IgD-negative memory B cell (primary cell): ENCODE measurements at regions not wholly inside any gene's neighbourhood (a gene's known extent, or its start where the extent isn't known, plus 50 kb on each side); places are given as distances from the start of the nearest gene placed in this dataset.

Source experiments
- H3K27ac Mint-ChIP-seq, 3 donors: one replicate each; pipeline ENCODE4 v1.8.0; 2020 to 2022; ENCODE audit warnings: mild to moderate bottlenecking in 3 of 3, mixed read lengths in 3 of 3, moderate library complexity in 1 of 3
- H3K27me3 Mint-ChIP-seq: one replicate; pipeline ENCODE4 v1.8.0; 2021; ENCODE audit warnings: mixed read lengths
- H3K36me3 Mint-ChIP-seq: one replicate; pipeline ENCODE4 v1.8.0; 2020; ENCODE audit warnings: mild to moderate bottlenecking, mixed read lengths
- H3K4me1 Mint-ChIP-seq, 3 donors: one replicate each; pipeline ENCODE4 v1.8.0; 2020 to 2022; ENCODE audit warnings: mixed read lengths in 3 of 3, mild to moderate bottlenecking in 1 of 3
- H3K4me3 Mint-ChIP-seq, 4 donors: one replicate each; pipeline ENCODE4 v1.8.0; 2020 to 2022; ENCODE audit warnings: mild to moderate bottlenecking in 4 of 4, mixed read lengths in 4 of 4, moderate library complexity in 3 of 4
- H3K9me3 Mint-ChIP-seq, 3 donors: one replicate each; pipeline ENCODE4 v1.8.0; 2020 to 2021; ENCODE audit warnings: mixed read lengths in 3 of 3, mild to moderate bottlenecking in 1 of 3

- H3K4me1 Mint-ChIP-seq, result no peaks in the 10 kb centered on the region
- H3K36me3 Mint-ChIP-seq, result no peaks in the 10 kb centered on the region
- H3K9me3 Mint-ChIP-seq, result peaks cover 7 to 18% (median 14%) of the 10 kb centered on the region in 3 donors
- H3K27ac Mint-ChIP-seq, result no peak overlapping the region
- H3K27me3 Mint-ChIP-seq, result peaks cover 6% of the 10 kb centered on the region
- no peak overlapping the region for H3K4me3 Mint-ChIP-seq
Measured at GRCh38 chrX:16222151-16222550, 54.9 kb downstream of the MAGEB17 start.

GRCh38 chrX:16223385-16223784, 56.1 kb downstream of the MAGEB17 start:
- H3K27ac Mint-ChIP-seq, result no peak overlapping the region
- peaks cover 6% of the 10 kb centered on the region for H3K27me3 Mint-ChIP-seq
- H3K9me3 Mint-ChIP-seq, result peaks cover 7 to 18% (median 14%) of the 10 kb centered on the region in 3 donors
- no peaks in the 10 kb centered on the region for H3K36me3 Mint-ChIP-seq
- H3K4me3 Mint-ChIP-seq, result no peak overlapping the region
- no peaks in the 10 kb centered on the region for H3K4me1 Mint-ChIP-seq

GRCh38 chrX:16239211-16239610, 71.9 kb downstream of the MAGEB17 start:
- H3K36me3 Mint-ChIP-seq, result no peaks in the 10 kb centered on the region
- H3K27ac Mint-ChIP-seq, result no peak overlapping the region
- no peak overlapping the region for H3K4me3 Mint-ChIP-seq
- no peaks in the 10 kb centered on the region for H3K4me1 Mint-ChIP-seq
- peaks cover 0 to 2% (median 0%) of the 10 kb centered on the region in 3 donors for H3K9me3 Mint-ChIP-seq
- peaks cover 10% of the 10 kb centered on the region for H3K27me3 Mint-ChIP-seq

GRCh38 chrX:16240231-16240905, 73.1 kb downstream of the MAGEB17 start:
- Mint-ChIP-seq H3K4me1 (no peaks in the 10 kb centered on the region), H3K27me3 (peaks cover 10% of the 10 kb centered on the region), H3K4me3 (no peak overlapping the region), H3K27ac (no peak overlapping the region), H3K9me3 (peaks cover 0 to 2% (median 0%) of the 10 kb centered on the region in 3 donors), H3K36me3 (no peaks in the 10 kb centered on the region)

- H3K27me3 Mint-ChIP-seq, result peaks cover 10% of the 10 kb centered on the region
- no peak overlapping the region for H3K27ac Mint-ChIP-seq
- H3K36me3 Mint-ChIP-seq, result no peaks in the 10 kb centered on the region
- no peaks in the 10 kb centered on the region for H3K4me1 Mint-ChIP-seq
- H3K9me3 Mint-ChIP-seq, result peaks cover 0 to 2% (median 0%) of the 10 kb centered on the region in 3 donors
- H3K4me3 Mint-ChIP-seq, result no peak overlapping the region
Measured at GRCh38 chrX:16240968-16241367, 73.7 kb downstream of the MAGEB17 start.

GRCh38 chrX:16250296-16250695, 83.0 kb downstream of the MAGEB17 start:
- H3K27me3 Mint-ChIP-seq, result no peaks in the 10 kb centered on the region
- H3K9me3 Mint-ChIP-seq, result no peaks in the 10 kb centered on the region

GRCh38 chrX:16251782-16252181, 84.5 kb downstream of the MAGEB17 start:
- Mint-ChIP-seq H3K27me3 (no peaks in the 10 kb centered on the region), H3K27ac (no peak overlapping the region)

More at GRCh38 chrX:16250296-16250695, 83.0 kb downstream of the MAGEB17 start:
- H3K4me3 Mint-ChIP-seq, result no peak overlapping the region
- no peaks in the 10 kb centered on the region for H3K4me1 Mint-ChIP-seq
- no peak overlapping the region for H3K27ac Mint-ChIP-seq
- H3K36me3 Mint-ChIP-seq, result no peaks in the 10 kb centered on the region

GRCh38 chrX:16258882-16259281, 91.6 kb downstream of the MAGEB17 start:
- H3K4me1 Mint-ChIP-seq, result no peaks in the 10 kb centered on the region
- peaks cover 8% of the 10 kb centered on the region for H3K27me3 Mint-ChIP-seq

More at GRCh38 chrX:16251782-16252181, 84.5 kb downstream of the MAGEB17 start:
- peaks cover 0 to 6% (median 2%) of the 10 kb centered on the region in 3 donors for H3K9me3 Mint-ChIP-seq
- H3K36me3 Mint-ChIP-seq, result no peaks in the 10 kb centered on the region
- H3K4me3 Mint-ChIP-seq, result no peak overlapping the region
- no peaks in the 10 kb centered on the region for H3K4me1 Mint-ChIP-seq

GRCh38 chrX:16267431-16267830, 100.2 kb downstream of the MAGEB17 start:
- Mint-ChIP-seq H3K9me3 (peaks cover 5 to 9% (median 6%) of the 10 kb centered on the region in 3 donors), H3K36me3 (no peaks in the 10 kb centered on the region), H3K4me3 (peak overlapping the region in 1 of 4 donors; percentile 25), H3K27me3 (peaks cover 3% of the 10 kb centered on the region), H3K4me1 (no peaks in the 10 kb centered on the region), H3K27ac (no peak overlapping the region)

More at GRCh38 chrX:16258882-16259281, 91.6 kb downstream of the MAGEB17 start:
- Mint-ChIP-seq H3K9me3 (peaks cover 2 to 8% (median 6%) of the 10 kb centered on the region in 3 donors), H3K4me3 (no peak overlapping the region), H3K36me3 (peaks cover 5% of the 10 kb centered on the region), H3K27ac (no peak overlapping the region)

GRCh38 chrX:16268206-16268605, 100.9 kb downstream of the MAGEB17 start:
- no peak overlapping the region for H3K4me3 Mint-ChIP-seq
- no peak overlapping the region for H3K27ac Mint-ChIP-seq
- H3K27me3 Mint-ChIP-seq, result peaks cover 3% of the 10 kb centered on the region
- no peaks in the 10 kb centered on the region for H3K36me3 Mint-ChIP-seq
- no peaks in the 10 kb centered on the region for H3K4me1 Mint-ChIP-seq
- peaks cover 5 to 9% (median 6%) of the 10 kb centered on the region in 3 donors for H3K9me3 Mint-ChIP-seq

GRCh38 chrX:16278927-16279326, 111.6 kb downstream of the MAGEB17 start:
- Mint-ChIP-seq H3K27me3 (peaks cover 17% of the 10 kb centered on the region), H3K27ac (no peak overlapping the region), H3K4me1 (peaks cover 0 to 6% (median 0%) of the 10 kb centered on the region in 3 donors), H3K9me3 (peaks cover 3 to 6% (median 5%) of the 10 kb centered on the region in 3 donors), H3K36me3 (no peaks in the 10 kb centered on the region), H3K4me3 (no peak overlapping the region)

GRCh38 chrX:16282209-16282608, 114.9 kb downstream of the MAGEB17 start:
- no peak overlapping the region for H3K27ac Mint-ChIP-seq
- H3K36me3 Mint-ChIP-seq, result no peaks in the 10 kb centered on the region
- H3K4me3 Mint-ChIP-seq, result no peak overlapping the region
- peaks cover 0 to 2% (median 2%) of the 10 kb centered on the region in 3 donors for H3K9me3 Mint-ChIP-seq
- H3K4me1 Mint-ChIP-seq, result peaks cover 0 to 6% (median 0%) of the 10 kb centered on the region in 3 donors
- H3K27me3 Mint-ChIP-seq, result peaks cover 12% of the 10 kb centered on the region

GRCh38 chrX:16284842-16285241, 117.6 kb downstream of the MAGEB17 start:
- Mint-ChIP-seq H3K27ac (no peak overlapping the region), H3K27me3 (peaks cover 3% of the 10 kb centered on the region), H3K4me1 (peaks cover 0 to under 1% (median 0%) of the 10 kb centered on the region in 3 donors), H3K36me3 (no peaks in the 10 kb centered on the region), H3K9me3 (no peaks in the 10 kb centered on the region), H3K4me3 (no peak overlapping the region)

- Mint-ChIP-seq H3K9me3 (peaks cover 0 to 2% (median 0%) of the 10 kb centered on the region in 3 donors), H3K27ac (no peak overlapping the region), H3K27me3 (peaks cover 4% of the 10 kb centered on the region), H3K4me3 (no peak overlapping the region), H3K4me1 (no peaks in the 10 kb centered on the region), H3K36me3 (no peaks in the 10 kb centered on the region)
Measured at GRCh38 chrX:16290997-16291396, 123.7 kb downstream of the MAGEB17 start.

- H3K4me1 Mint-ChIP-seq, result no peaks in the 10 kb centered on the region
- peaks cover 1% of the 10 kb centered on the region for H3K27me3 Mint-ChIP-seq
- no peaks in the 10 kb centered on the region for H3K9me3 Mint-ChIP-seq
- H3K4me3 Mint-ChIP-seq, result no peak overlapping the region
- H3K27ac Mint-ChIP-seq, result no peak overlapping the region
- H3K36me3 Mint-ChIP-seq, result no peaks in the 10 kb centered on the region
Measured at GRCh38 chrX:16300831-16301230, 133.6 kb downstream of the MAGEB17 start.

- H3K27ac Mint-ChIP-seq, result no peak overlapping the region
- peaks cover 8% of the 10 kb centered on the region for H3K27me3 Mint-ChIP-seq
- peaks cover 0 to 2% (median 0%) of the 10 kb centered on the region in 3 donors for H3K9me3 Mint-ChIP-seq
- H3K4me1 Mint-ChIP-seq, result peaks cover 0 to 2% (median 0%) of the 10 kb centered on the region in 3 donors
- H3K4me3 Mint-ChIP-seq, result no peak overlapping the region
- no peaks in the 10 kb centered on the region for H3K36me3 Mint-ChIP-seq
Measured at GRCh38 chrX:16304751-16305150, 137.5 kb downstream of the MAGEB17 start.
